SJSA1 (cell line): ENCODE measurements at regions not wholly inside any gene's neighbourhood (a gene's known extent, or its start where the extent isn't known, plus 50 kb on each side); places are given as distances from the start of the nearest gene placed in this dataset.

ENCODE experiments used
- DNase-seq, 2 experiments: peaks; one replicate each; pipeline ENCODE4 v3.0.0-alpha.2; 2015 to 2020; ENCODE audit warnings: low spot score in 2 of 2, low read depth in 1 of 2
- H3K27ac ChIP-seq: fragments of 250-450 bp; sonication (Bioruptor Pico); 2 replicates; pipeline ENCODE4 v1.5.1; 2020; ENCODE audit warnings: mild to moderate bottlenecking, moderate library complexity
- H3K27me3 ChIP-seq: fragments of 250-450 bp; sonication (Bioruptor Pico); replicated peaks from 2 replicates; pipeline ENCODE4 v1.5.1; 2020; ENCODE audit warnings: mild to moderate bottlenecking, moderate library complexity
- H3K36me3 ChIP-seq: fragments of 250-450 bp; sonication (Bioruptor Pico); 2 replicates; pipeline ENCODE4 v1.5.1; 2020; ENCODE audit warnings: mild to moderate bottlenecking
- H3K4me1 ChIP-seq: fragments of 250-450 bp; sonication (Bioruptor Pico); replicated peaks from 2 replicates; pipeline ENCODE4 v1.6.1; 2021; ENCODE audit warnings: mild to moderate bottlenecking
- H3K4me3 ChIP-seq: fragments of 250-450 bp; sonication (Bioruptor Pico); 2 replicates; pipeline ENCODE4 v1.5.1; 2020; ENCODE audit warnings: mild to moderate bottlenecking
- H3K9me3 ChIP-seq: fragments of 250-450 bp; sonication (Bioruptor Pico); replicated peaks from 2 replicates; pipeline ENCODE4 v1.5.1; 2020; ENCODE audit warnings: mild to moderate bottlenecking

GRCh38 chr9:89864257-89864656, 259.4 kb downstream of the GADD45G start:
- H3K36me3 ChIP-seq = no peaks in the 10 kb centered on the region
- H3K27ac ChIP-seq = no peak overlapping the region
- no peaks in the 10 kb centered on the region for H3K27me3 ChIP-seq
- DNase-seq = no peak
- H3K9me3 ChIP-seq = no peaks in the 10 kb centered on the region
- no peak overlapping the region for H3K4me3 ChIP-seq
- no peaks in the 10 kb centered on the region for H3K4me1 ChIP-seq

- Histone ChIP-seq H3K27ac (no peak overlapping the region), H3K4me1 (no peaks in the 10 kb centered on the region), H3K4me3 (no peak overlapping the region), H3K36me3 (no peaks in the 10 kb centered on the region), H3K27me3 (no peaks in the 10 kb centered on the region), H3K9me3 (no peaks in the 10 kb centered on the region)
- no peak for DNase-seq
Measured at GRCh38 chr9:89864731-89865130, 259.9 kb downstream of the GADD45G start.

GRCh38 chr9:89865357-89865756, 260.5 kb downstream of the GADD45G start:
- no peaks in the 10 kb centered on the region for H3K36me3 ChIP-seq
- no peaks in the 10 kb centered on the region for H3K27me3 ChIP-seq
- no peaks in the 10 kb centered on the region for H3K4me1 ChIP-seq
- no peak overlapping the region for H3K4me3 ChIP-seq
- no peak for DNase-seq
- no peaks in the 10 kb centered on the region for H3K9me3 ChIP-seq
- no peak overlapping the region for H3K27ac ChIP-seq

GRCh38 chr9:89865981-89866380, 261.2 kb downstream of the GADD45G start:
- DNase-seq = no peak
- no peaks in the 10 kb centered on the region for H3K4me1 ChIP-seq
- no peak overlapping the region for H3K4me3 ChIP-seq
- no peak overlapping the region for H3K27ac ChIP-seq
- no peaks in the 10 kb centered on the region for H3K36me3 ChIP-seq
- H3K9me3 ChIP-seq = no peaks in the 10 kb centered on the region
- no peaks in the 10 kb centered on the region for H3K27me3 ChIP-seq

- no peaks in the 10 kb centered on the region for H3K4me1 ChIP-seq
- H3K27me3 ChIP-seq = no peaks in the 10 kb centered on the region
- no peaks in the 10 kb centered on the region for H3K9me3 ChIP-seq
- H3K36me3 ChIP-seq = no peaks in the 10 kb centered on the region
- no peak overlapping the region for H3K27ac ChIP-seq
- H3K4me3 ChIP-seq = no peak overlapping the region
- DNase-seq = no peak
Measured at GRCh38 chr9:89866701-89867100, 261.9 kb downstream of the GADD45G start.

- Histone ChIP-seq H3K27me3 (no peaks in the 10 kb centered on the region), H3K27ac (no peak overlapping the region), H3K4me3 (no peak overlapping the region), H3K36me3 (no peaks in the 10 kb centered on the region), H3K9me3 (no peaks in the 10 kb centered on the region), H3K4me1 (no peaks in the 10 kb centered on the region)
- DNase-seq = no peak
Measured at GRCh38 chr9:89868100-89868499, 263.3 kb downstream of the GADD45G start.

GRCh38 chr9:89869793-89870580, 265.2 kb downstream of the GADD45G start:
- H3K4me1 ChIP-seq = no peaks in the 10 kb centered on the region
- H3K36me3 ChIP-seq = no peaks in the 10 kb centered on the region
- no peak overlapping the region for H3K27ac ChIP-seq
- H3K27me3 ChIP-seq = no peaks in the 10 kb centered on the region
- DNase-seq = no peak
- no peak overlapping the region for H3K4me3 ChIP-seq
- H3K9me3 ChIP-seq = no peaks in the 10 kb centered on the region

- no peaks in the 10 kb centered on the region for H3K9me3 ChIP-seq
- no peak overlapping the region for H3K27ac ChIP-seq
- DNase-seq = peak in 1 of 2 experiments; percentile 17
- no peaks in the 10 kb centered on the region for H3K4me1 ChIP-seq
- H3K4me3 ChIP-seq = no peak overlapping the region
- no peaks in the 10 kb centered on the region for H3K27me3 ChIP-seq
- no peaks in the 10 kb centered on the region for H3K36me3 ChIP-seq
Measured at GRCh38 chr9:89871871-89872331, 267.1 kb downstream of the GADD45G start.

GRCh38 chr9:89872426-89872912, 267.7 kb downstream of the GADD45G start:
- no peaks in the 10 kb centered on the region for H3K36me3 ChIP-seq
- DNase-seq = peak in 1 of 2 experiments; percentile 16
- H3K4me3 ChIP-seq = no peak overlapping the region
- H3K4me1 ChIP-seq = no peaks in the 10 kb centered on the region
- H3K27me3 ChIP-seq = no peaks in the 10 kb centered on the region
- H3K27ac ChIP-seq = no peak overlapping the region
- H3K9me3 ChIP-seq = no peaks in the 10 kb centered on the region

GRCh38 chr9:89872913-89873707, 268.3 kb downstream of the GADD45G start:
- Histone ChIP-seq H3K27me3 (no peaks in the 10 kb centered on the region), H3K9me3 (no peaks in the 10 kb centered on the region), H3K27ac (no peak overlapping the region), H3K4me3 (no peak overlapping the region), H3K4me1 (no peaks in the 10 kb centered on the region), H3K36me3 (no peaks in the 10 kb centered on the region)
- DNase-seq = peak in 1 of 2 experiments; percentile 20

- peak in 1 of 2 experiments; percentile 16 for DNase-seq
Measured at GRCh38 chr9:89873801-89874200, 269.0 kb downstream of the GADD45G start.

GRCh38 chr9:89874351-89875321, 269.8 kb downstream of the GADD45G start:
- DNase-seq = peak in 1 of 2 experiments; percentile 34
- H3K4me1 ChIP-seq = no peaks in the 10 kb centered on the region
- H3K4me3 ChIP-seq = no peak overlapping the region
- no peak overlapping the region for H3K27ac ChIP-seq
- H3K27me3 ChIP-seq = no peaks in the 10 kb centered on the region
- H3K9me3 ChIP-seq = no peaks in the 10 kb centered on the region
- no peaks in the 10 kb centered on the region for H3K36me3 ChIP-seq

More at GRCh38 chr9:89873801-89874200, 269.0 kb downstream of the GADD45G start:
- no peaks in the 10 kb centered on the region for H3K27me3 ChIP-seq
- no peak overlapping the region for H3K4me3 ChIP-seq
- H3K36me3 ChIP-seq = no peaks in the 10 kb centered on the region
- H3K9me3 ChIP-seq = no peaks in the 10 kb centered on the region
- no peaks in the 10 kb centered on the region for H3K4me1 ChIP-seq
- no peak overlapping the region for H3K27ac ChIP-seq
